ENCODE measurements at regions not wholly inside any gene's neighbourhood (a gene's known extent, or its start where the extent isn't known, plus 50 kb on each side); places are given as distances from the start of the nearest gene placed in this dataset.

DNA sequence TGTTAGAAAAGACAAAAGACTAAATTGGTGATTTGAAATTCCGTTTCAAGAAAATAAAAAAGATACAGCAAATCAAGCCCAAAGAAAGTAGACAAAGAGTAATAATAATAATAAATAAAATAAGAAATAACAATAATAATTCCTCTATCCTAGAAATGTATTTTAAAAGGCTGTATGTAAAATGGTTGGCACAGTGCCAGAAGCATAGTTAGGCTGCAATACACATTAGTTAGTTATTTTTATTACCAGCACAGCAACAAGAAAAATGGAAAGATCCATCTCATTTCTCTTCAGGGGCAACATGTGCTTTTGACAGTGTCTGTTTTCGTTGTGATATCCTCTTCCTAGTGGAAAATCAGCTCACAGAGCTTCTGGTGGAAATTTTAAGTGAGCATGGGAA, 174.1 kb upstream of the TMTC1 start:
- H3K9ac ChIP-seq (ENCODE audit: low read depth, low read length), result no peak overlapping the region
- H3K4me3 ChIP-seq (ENCODE audit: low read length), result no peak overlapping the region
- no peaks in the 10 kb centered on the region for H3K4me1 ChIP-seq (ENCODE audit: insufficient read depth, low read length)
- no peaks in the 10 kb centered on the region for H3K36me3 ChIP-seq (ENCODE audit: insufficient read depth, low read depth, low read length)
- H3K27ac ChIP-seq (ENCODE audit: low read length), result no peak overlapping the region
- H3K27me3 ChIP-seq (ENCODE audit: insufficient read depth, low read length), result no peaks in the 10 kb centered on the region
- H3K9me3 ChIP-seq (ENCODE audit: insufficient read depth, low read depth, low read length), result no peaks in the 10 kb centered on the region

DNA sequence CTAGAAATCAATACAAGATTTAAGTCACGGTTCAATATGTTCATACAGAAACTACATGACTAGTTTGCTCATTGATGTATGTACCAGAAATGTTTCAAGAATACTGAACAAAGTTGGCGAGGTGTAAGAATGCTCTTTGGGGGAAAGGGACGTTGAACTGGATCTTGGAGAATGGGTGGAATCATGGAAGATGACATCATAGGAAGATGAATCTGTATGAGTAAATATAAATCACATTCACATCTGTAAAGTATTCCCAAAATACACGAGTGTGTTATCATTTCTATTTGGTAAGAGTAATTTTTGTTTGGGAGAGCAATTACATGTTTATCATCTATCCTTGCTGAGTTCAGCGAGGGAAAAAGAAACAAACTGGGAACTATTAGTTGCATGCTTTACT, 162.2 kb upstream of the TMTC1 start:
- H3K9ac ChIP-seq (ENCODE audit: low read depth, low read length), result no peak overlapping the region
- H3K4me1 ChIP-seq (ENCODE audit: insufficient read depth, low read length), result no peaks in the 10 kb centered on the region
- no peak overlapping the region for H3K27ac ChIP-seq (ENCODE audit: low read length)
- no peaks in the 10 kb centered on the region for H3K36me3 ChIP-seq (ENCODE audit: insufficient read depth, low read depth, low read length)
- H3K27me3 ChIP-seq (ENCODE audit: insufficient read depth, low read length), result no peaks in the 10 kb centered on the region
- H3K4me3 ChIP-seq (ENCODE audit: low read length), result no peak overlapping the region
- H3K9me3 ChIP-seq (ENCODE audit: insufficient read depth, low read depth, low read length), result no peaks in the 10 kb centered on the region

DNA sequence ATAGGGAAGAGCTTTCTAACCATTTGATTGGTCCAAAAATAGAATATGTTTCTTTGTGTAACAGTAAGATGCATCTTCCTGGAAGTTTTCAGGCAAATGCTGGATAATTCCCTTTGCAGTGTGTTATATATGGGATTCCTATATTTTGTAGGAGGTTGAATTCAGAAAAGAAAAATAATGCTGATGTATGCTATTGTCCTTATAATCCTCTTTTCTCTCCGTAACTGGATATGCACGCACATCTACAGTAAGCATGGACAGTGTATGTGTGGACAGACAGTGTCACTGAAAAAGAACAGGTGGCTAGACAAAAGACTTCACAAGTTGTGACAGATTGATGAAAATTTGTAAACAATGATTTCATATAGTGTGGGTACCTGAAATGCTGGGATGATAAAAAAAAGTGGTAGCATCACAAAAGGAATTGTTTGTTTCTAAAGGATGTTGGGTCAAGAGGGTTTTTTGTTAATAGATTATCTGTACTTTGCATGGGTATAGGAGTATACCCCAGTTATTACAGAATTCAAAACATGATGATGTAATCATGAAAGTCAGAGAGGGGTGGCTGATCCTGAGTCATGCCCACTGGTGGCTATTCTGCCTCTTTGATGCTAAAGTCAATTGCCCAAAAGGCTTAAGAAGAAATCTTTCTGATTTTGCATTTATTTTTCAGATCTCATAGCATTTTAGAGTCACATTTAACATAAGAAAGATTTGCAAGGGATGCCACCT, 160.7 kb upstream of the TMTC1 start:
- H3K27ac ChIP-seq (ENCODE audit: low read length), result no peak overlapping the region
- no peak overlapping the region for H3K9ac ChIP-seq (ENCODE audit: low read depth, low read length)

DNA sequence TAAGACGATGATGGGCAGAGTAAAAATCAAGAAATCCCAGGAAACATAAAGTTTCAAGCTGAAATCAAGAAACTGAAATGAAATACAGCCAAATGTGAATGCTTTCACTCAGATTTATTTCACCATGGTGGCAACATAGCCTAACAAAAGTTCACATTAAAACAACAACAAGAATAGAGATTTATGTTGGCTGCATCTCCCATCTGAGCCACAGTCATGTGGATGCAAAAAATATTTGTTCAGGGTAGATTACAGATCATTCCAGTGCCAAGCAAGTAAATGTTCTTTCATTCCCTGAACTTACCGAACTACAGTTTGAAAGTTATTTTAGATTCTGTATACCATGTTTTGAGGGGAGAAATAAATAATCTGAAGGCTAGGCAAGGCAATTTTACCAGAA, 159.9 kb upstream of the TMTC1 start:
- no peaks in the 10 kb centered on the region for H3K36me3 ChIP-seq (ENCODE audit: insufficient read depth, low read depth, low read length)
- no peak overlapping the region for H3K9ac ChIP-seq (ENCODE audit: low read depth, low read length)
- H3K4me1 ChIP-seq (ENCODE audit: insufficient read depth, low read length), result no peaks in the 10 kb centered on the region
- H3K27me3 ChIP-seq (ENCODE audit: insufficient read depth, low read length), result no peaks in the 10 kb centered on the region
- H3K27ac ChIP-seq (ENCODE audit: low read length), result no peak overlapping the region
- no peak overlapping the region for H3K4me3 ChIP-seq (ENCODE audit: low read length)
- peaks cover 3% of the 10 kb centered on the region; the same call in 1 of the 2 replicates for H3K9me3 ChIP-seq (ENCODE audit: insufficient read depth, low read depth, low read length)

More for the DNA sequence above, 160.7 kb upstream of the TMTC1 start:
- H3K4me1 ChIP-seq (ENCODE audit: insufficient read depth, low read length), result no peaks in the 10 kb centered on the region
- H3K27me3 ChIP-seq (ENCODE audit: insufficient read depth, low read length), result no peaks in the 10 kb centered on the region
- no peaks in the 10 kb centered on the region for H3K36me3 ChIP-seq (ENCODE audit: insufficient read depth, low read depth, low read length)
- H3K9me3 ChIP-seq (ENCODE audit: insufficient read depth, low read depth, low read length), result peaks cover 3% of the 10 kb centered on the region; the same call in 1 of the 2 replicates
- H3K4me3 ChIP-seq (ENCODE audit: low read length), result no peak overlapping the region

DNA sequence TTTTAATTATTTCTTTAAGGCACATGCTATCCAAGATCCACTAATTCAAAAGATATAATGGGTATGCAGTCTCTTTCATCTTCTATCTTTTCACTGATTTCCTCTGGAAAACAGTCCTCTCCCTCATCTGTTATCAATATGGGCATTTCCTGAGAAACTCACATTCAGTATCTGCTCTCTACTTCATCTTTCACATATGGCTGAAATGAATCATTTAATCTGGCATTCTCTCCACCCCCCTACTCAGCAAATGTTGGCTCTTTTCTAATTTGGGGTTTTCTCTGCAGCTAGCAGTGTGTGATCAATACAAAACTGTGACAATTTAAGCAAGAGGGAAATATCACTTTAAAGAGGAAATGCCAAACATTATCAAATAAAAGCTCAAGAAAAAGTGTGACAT, 157.1 kb upstream of the TMTC1 start:
- Histone ChIP-seq H3K9ac (ENCODE audit: low read depth, low read length) (no peak overlapping the region), H3K27ac (ENCODE audit: low read length) (no peak overlapping the region), H3K9me3 (ENCODE audit: insufficient read depth, low read depth, low read length) (peaks cover 3% of the 10 kb centered on the region; the same call in 1 of the 2 replicates), H3K36me3 (ENCODE audit: insufficient read depth, low read depth, low read length) (no peaks in the 10 kb centered on the region), H3K4me3 (ENCODE audit: low read length) (no peak overlapping the region), H3K27me3 (ENCODE audit: insufficient read depth, low read length) (no peaks in the 10 kb centered on the region), H3K4me1 (ENCODE audit: insufficient read depth, low read length) (no peaks in the 10 kb centered on the region)

DNA sequence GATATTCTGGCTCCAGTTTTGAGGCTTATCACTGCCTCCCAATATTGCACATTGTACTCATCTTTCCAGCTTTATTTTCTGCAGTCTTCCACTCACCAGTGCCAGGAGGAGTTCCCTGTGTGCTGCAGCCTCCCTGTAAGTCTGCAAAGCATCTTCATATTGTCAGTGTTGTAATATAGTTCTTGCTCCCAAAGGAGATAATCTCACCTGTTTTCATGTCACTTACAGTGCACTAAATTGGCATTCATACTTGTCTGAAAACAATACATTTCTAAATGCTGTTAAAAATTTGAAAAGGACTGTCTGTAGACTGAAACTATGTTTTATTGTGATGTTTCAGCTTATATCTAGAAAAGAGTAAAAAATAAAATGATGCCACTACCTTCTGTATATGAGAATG, 146.8 kb upstream of the TMTC1 start:
- H3K4me1 ChIP-seq (ENCODE audit: insufficient read depth, low read length), result no peaks in the 10 kb centered on the region
- H3K27me3 ChIP-seq (ENCODE audit: insufficient read depth, low read length), result no peaks in the 10 kb centered on the region
- no peak overlapping the region for H3K9ac ChIP-seq (ENCODE audit: low read depth, low read length)
- no peak overlapping the region for H3K27ac ChIP-seq (ENCODE audit: low read length)
- H3K4me3 ChIP-seq (ENCODE audit: low read length), result no peak overlapping the region
- no peaks in the 10 kb centered on the region for H3K36me3 ChIP-seq (ENCODE audit: insufficient read depth, low read depth, low read length)
- no peaks in the 10 kb centered on the region for H3K9me3 ChIP-seq (ENCODE audit: insufficient read depth, low read depth, low read length)

DNA sequence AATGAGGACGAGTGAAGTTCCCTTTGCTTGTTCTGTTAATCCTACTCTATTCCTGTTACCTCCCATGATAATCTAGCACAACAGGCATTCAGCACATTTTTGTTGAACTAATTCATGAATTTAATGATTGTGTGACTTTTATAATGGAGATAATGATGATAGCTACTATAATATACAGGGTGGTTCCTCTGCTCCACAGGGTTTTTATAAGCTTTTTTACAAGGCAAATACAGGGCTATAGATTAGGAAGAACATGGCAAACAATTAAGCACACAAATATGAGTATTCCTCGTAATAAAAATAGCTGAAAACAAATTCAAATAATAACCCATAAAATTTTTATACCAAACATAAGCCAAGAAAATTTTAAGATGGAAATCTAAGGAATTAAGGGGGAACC, 145.6 kb upstream of the TMTC1 start:
- no peaks in the 10 kb centered on the region for H3K27me3 ChIP-seq (ENCODE audit: insufficient read depth, low read length)
- no peak overlapping the region for H3K27ac ChIP-seq (ENCODE audit: low read length)
- no peak overlapping the region for H3K9ac ChIP-seq (ENCODE audit: low read depth, low read length)
- no peaks in the 10 kb centered on the region for H3K36me3 ChIP-seq (ENCODE audit: insufficient read depth, low read depth, low read length)
- H3K4me1 ChIP-seq (ENCODE audit: insufficient read depth, low read length), result no peaks in the 10 kb centered on the region
- no peaks in the 10 kb centered on the region for H3K9me3 ChIP-seq (ENCODE audit: insufficient read depth, low read depth, low read length)
- no peak overlapping the region for H3K4me3 ChIP-seq (ENCODE audit: low read length)

DNA sequence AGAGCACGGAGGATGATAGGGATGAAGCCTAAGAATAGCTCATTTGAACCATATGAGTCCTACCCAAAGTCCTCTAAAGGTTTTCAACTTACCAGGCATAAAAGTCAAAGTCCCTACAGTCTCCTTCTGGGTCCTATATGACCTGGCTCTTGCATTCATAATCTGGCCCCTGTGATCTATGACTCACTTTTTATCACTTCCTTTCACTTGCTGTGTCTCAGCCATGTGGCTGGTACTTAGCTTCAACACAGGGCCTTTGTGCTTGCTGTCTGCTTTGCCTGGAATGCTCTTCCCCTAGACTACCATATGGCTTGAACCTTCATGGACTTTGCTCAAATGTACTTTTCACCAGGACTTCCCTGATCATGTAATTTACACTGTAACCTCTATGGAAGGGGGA, 137.6 kb upstream of the TMTC1 start:
- Histone ChIP-seq H3K9me3 (ENCODE audit: insufficient read depth, low read depth, low read length) (no peaks in the 10 kb centered on the region), H3K4me1 (ENCODE audit: insufficient read depth, low read length) (no peaks in the 10 kb centered on the region), H3K4me3 (ENCODE audit: low read length) (no peak overlapping the region), H3K27ac (ENCODE audit: low read length) (no peak overlapping the region), H3K27me3 (ENCODE audit: insufficient read depth, low read length) (no peaks in the 10 kb centered on the region), H3K36me3 (ENCODE audit: insufficient read depth, low read depth, low read length) (no peaks in the 10 kb centered on the region), H3K9ac (ENCODE audit: low read depth, low read length) (no peak overlapping the region)

DNA sequence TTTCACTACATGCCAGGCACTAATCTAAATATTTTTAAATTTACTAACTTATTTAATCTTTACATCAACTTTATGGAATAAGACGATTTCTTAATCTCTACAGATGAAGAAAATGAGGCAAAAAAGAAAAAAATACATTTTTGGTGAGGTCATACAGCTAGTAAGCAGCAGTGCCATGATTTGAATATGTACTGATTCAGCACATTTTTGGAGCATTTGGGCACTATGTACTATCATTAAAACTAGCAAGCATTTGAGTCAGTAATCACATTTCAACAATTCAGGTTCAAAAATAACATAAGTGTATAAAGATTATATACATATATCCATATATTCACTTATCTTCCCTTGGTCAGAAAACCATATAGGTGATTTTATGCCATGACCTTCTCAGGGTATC, 124.4 kb upstream of the TMTC1 start:
- H3K9ac ChIP-seq (ENCODE audit: low read depth, low read length), result no peak overlapping the region
- no peaks in the 10 kb centered on the region for H3K27me3 ChIP-seq (ENCODE audit: insufficient read depth, low read length)
- H3K36me3 ChIP-seq (ENCODE audit: insufficient read depth, low read depth, low read length), result no peaks in the 10 kb centered on the region
- H3K4me1 ChIP-seq (ENCODE audit: insufficient read depth, low read length), result no peaks in the 10 kb centered on the region
- H3K4me3 ChIP-seq (ENCODE audit: low read length), result no peak overlapping the region
- H3K9me3 ChIP-seq (ENCODE audit: insufficient read depth, low read depth, low read length), result peaks cover 8% of the 10 kb centered on the region; the same call in 1 of the 2 replicates
- H3K27ac ChIP-seq (ENCODE audit: low read length), result no peak overlapping the region

DNA sequence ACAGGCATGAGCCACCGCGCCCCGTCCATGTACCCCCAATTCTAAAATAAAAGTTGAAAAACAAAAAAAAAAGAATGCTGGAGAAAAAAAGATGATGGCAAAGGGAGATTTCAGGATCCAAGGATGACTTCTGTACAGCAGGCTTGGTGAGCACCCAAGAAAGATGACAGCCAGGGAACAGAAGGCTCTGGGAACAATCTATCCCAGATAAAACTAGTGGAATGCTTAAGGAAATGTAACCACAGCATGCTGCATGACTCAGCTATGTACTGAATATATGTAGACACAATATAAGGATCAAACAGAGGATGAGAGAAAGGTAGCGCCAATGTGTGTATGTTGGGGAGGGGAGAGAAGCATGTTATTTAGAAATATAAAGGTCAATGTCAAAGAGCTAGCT, 123.7 kb upstream of the TMTC1 start:
- Histone ChIP-seq H3K9me3 (ENCODE audit: insufficient read depth, low read depth, low read length) (peaks cover 8% of the 10 kb centered on the region; the same call in 1 of the 2 replicates), H3K4me1 (ENCODE audit: insufficient read depth, low read length) (no peaks in the 10 kb centered on the region), H3K27ac (ENCODE audit: low read length) (no peak overlapping the region), H3K9ac (ENCODE audit: low read depth, low read length) (no peak overlapping the region), H3K36me3 (ENCODE audit: insufficient read depth, low read depth, low read length) (no peaks in the 10 kb centered on the region), H3K4me3 (ENCODE audit: low read length) (no peak overlapping the region), H3K27me3 (ENCODE audit: insufficient read depth, low read length) (no peaks in the 10 kb centered on the region)

DNA sequence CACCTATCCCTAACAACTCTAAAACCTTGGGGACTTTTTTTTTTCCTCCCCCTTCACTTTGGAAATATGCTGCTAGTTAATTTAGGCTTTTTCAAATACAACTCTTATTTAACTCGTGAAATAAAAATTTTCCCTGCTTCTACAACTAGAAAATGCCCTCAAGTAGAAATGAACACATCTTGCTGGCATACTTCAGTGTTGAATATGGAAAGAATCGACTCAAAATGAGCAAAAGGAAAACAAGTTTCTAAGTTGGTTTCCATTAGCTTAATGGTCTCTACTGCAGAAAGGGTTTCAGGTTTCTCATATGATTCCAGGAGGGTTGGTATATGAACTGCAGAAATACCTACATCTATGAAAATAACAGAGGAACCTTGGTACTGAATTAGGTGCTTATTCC, 118.3 kb upstream of the TMTC1 start:
- Histone ChIP-seq H3K4me1 (ENCODE audit: insufficient read depth, low read length) (no peaks in the 10 kb centered on the region), H3K27me3 (ENCODE audit: insufficient read depth, low read length) (no peaks in the 10 kb centered on the region), H3K9me3 (ENCODE audit: insufficient read depth, low read depth, low read length) (no peaks in the 10 kb centered on the region)

DNA sequence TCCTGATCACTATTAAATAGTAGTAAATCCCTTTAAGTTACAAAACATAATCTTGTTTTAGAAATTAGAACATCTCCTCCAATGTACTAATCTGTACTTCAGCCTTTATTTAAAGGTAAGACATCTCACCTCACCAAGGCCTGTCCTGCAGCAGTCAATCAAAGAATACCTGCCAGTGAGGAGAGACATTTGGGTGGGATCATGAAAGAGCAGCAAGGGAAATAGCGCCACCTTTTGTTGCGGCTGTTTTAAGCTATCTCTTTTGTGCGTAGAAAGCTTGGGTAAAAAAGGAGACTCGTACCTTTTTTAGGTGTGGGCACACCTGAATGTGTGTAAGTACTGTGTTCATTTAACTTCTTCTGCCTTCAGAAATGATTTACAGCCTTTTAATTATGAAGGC, 117.8 kb upstream of the TMTC1 start:
- Histone ChIP-seq H3K36me3 (ENCODE audit: insufficient read depth, low read depth, low read length) (no peaks in the 10 kb centered on the region), H3K4me1 (ENCODE audit: insufficient read depth, low read length) (no peaks in the 10 kb centered on the region; the same call in 1 of the 2 replicates), H3K4me3 (ENCODE audit: low read length) (no peak overlapping the region), H3K9me3 (ENCODE audit: insufficient read depth, low read depth, low read length) (no peaks in the 10 kb centered on the region), H3K27ac (ENCODE audit: low read length) (no peak overlapping the region), H3K9ac (ENCODE audit: low read depth, low read length) (no peak overlapping the region), H3K27me3 (ENCODE audit: insufficient read depth, low read length) (no peaks in the 10 kb centered on the region)

More for the DNA sequence above, 118.3 kb upstream of the TMTC1 start:
- H3K4me3 ChIP-seq (ENCODE audit: low read length), result no peak overlapping the region
- H3K27ac ChIP-seq (ENCODE audit: low read length), result no peak overlapping the region
- no peaks in the 10 kb centered on the region for H3K36me3 ChIP-seq (ENCODE audit: insufficient read depth, low read depth, low read length)
- no peak overlapping the region for H3K9ac ChIP-seq (ENCODE audit: low read depth, low read length)
